NCI-H524 treated with DMSO at 0.1 percent for 48 hours (cell line): ENCODE measurements at regions not wholly inside any gene's neighbourhood (a gene's known extent, or its start where the extent isn't known, plus 50 kb on each side); places are given as distances from the start of the nearest gene placed in this dataset.

Source experiments
- DNase-seq: peaks from one replicate; lab custom pipeline; 2025; lab: John Stamatoyannopoulos, UW

DNA sequence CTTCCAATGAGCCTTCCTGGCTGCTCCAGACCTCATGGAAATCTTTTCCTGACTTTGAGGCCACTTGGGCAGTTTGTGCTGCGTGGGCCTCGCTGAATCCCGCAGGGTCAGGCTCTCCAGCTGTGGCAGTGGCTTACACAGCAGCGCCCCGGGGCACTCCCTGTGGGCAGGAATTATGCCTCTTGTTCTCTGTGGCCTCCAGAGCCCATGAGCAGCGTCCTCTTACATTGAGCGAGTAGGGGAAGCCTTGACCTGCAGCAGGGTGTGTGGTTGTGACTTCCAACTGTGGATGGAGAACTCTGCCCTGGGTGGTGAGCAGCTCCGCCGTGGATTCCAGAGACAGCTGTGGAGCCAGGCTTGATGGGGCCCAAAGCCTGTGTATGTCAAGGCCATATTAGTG, 180.8 kb downstream of the GLI2 start:
- no peak for DNase-seq

DNA sequence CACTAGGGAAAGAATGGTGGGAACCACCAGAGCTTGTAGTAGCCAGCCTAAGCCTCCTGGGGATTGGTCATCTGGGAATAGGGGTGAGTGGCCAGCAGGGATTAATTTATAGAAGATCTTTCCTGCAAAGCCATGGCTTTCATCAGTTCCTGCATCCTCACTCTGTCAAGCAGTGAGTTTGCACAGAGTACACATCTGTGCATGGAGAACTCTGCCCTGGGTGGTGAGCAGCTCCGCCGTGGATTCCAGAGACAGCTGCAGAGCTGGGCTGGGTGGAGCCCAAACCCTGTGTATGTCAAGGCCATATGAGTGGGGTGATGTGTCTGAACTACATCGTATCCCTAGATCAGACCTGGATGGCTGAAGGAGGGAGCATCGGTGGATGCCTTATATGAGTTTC, 182.2 kb downstream of the GLI2 start:
- no peak for DNase-seq

DNA sequence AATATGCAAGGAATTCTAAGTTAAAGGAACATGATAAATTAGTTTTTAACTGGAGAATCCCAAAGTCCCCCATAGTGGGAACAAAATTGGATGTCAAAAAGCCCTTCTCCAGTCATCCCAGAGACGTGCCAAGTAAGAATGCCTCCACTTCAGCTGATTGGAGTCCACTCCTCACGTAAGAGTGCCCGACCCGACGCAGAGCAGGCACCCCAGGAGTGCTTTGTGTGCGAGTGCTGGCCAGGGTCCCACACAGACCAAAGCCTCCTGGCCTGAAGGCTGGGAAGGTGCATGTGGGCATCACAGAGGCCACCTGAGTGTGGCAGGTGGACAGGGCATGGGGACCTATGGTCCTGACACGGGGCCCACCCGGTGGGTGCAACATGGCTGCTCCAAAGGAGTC, 183.5 kb downstream of the GLI2 start:
- DNase-seq = no peak

DNA sequence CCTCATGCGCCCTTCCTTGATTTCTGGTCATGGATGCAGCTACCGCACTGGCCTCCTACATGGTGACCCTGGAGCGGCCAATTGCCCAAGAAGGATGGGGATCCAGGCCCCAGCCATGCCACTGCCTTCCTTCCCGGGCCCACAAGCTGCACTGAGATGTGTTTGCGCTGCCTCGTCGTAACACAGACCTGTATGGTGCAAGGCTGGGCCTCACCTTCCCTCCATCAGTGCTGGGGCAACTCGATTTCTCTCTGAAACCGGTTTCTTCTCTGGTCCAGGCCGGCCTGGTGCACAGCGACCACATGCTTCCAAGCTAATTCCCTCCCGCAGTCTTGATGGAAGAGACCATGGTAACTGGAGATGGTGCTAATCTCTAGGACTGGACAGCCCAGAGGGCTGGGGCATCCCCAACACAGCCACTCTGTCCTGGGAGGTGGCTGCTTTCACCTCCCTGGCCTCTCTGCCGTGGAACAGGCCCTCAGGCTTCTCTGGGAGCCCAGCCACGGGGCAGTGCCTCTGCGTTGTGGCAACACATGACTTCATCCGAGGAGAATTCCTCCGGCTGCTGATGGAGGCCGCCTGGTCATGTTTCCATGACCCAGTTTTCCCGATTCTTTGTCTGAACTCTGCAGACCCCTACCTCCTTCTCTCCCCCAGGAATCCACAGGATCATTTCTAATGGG, 184.2 kb downstream of the GLI2 start:
- no peak for DNase-seq

- DNase-seq = no peak
Measured at GRCh38 chr2:120920454-120921148, 184.9 kb downstream of the GLI2 start.

GRCh38 chr2:120921457-120921856, 185.8 kb downstream of the GLI2 start:
- no peak for DNase-seq

- DNase-seq = no peak
Measured at GRCh38 chr2:120922571-120923332, 187.1 kb downstream of the GLI2 start.

GRCh38 chr2:120923426-120923825, 187.8 kb downstream of the GLI2 start:
- no peak for DNase-seq

- no peak for DNase-seq
Measured at GRCh38 chr2:120924924-120925323, 189.3 kb downstream of the GLI2 start.

GRCh38 chr2:120926463-120927264, 191.0 kb downstream of the GLI2 start:
- DNase-seq = no peak

GRCh38 chr2:120927265-120927628, 191.6 kb downstream of the GLI2 start:
- DNase-seq = no peak

GRCh38 chr2:120929829-120930228, 194.2 kb downstream of the GLI2 start:
- no peak for DNase-seq

GRCh38 chr2:120930236-120930635, 194.6 kb downstream of the GLI2 start:
- no peak for DNase-seq

DNA sequence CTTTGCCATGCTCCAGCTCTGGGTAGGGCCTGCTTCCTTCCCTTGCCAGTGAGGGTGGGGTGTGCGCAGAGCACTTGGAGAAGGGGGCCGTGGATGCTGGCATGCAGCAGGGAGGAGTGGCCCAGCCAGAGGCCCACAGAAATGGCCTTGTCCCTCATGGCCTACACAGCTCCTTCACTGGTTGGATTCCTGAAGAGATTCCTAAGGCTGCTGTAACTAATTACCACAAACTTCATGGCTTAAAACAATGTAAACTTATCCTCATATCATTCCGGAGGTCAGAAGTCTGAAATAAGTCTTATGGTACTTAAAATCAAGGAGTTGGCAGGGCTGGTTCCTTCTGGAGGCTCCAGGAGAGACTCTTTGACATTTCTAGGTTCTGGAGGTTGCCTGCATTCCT, 195.2 kb downstream of the GLI2 start:
- DNase-seq = no peak

GRCh38 chr2:120932472-120932871, 196.8 kb downstream of the GLI2 start:
- DNase-seq = no peak

- no peak for DNase-seq
Measured at GRCh38 chr2:120932881-120933280, 197.2 kb downstream of the GLI2 start.

DNA sequence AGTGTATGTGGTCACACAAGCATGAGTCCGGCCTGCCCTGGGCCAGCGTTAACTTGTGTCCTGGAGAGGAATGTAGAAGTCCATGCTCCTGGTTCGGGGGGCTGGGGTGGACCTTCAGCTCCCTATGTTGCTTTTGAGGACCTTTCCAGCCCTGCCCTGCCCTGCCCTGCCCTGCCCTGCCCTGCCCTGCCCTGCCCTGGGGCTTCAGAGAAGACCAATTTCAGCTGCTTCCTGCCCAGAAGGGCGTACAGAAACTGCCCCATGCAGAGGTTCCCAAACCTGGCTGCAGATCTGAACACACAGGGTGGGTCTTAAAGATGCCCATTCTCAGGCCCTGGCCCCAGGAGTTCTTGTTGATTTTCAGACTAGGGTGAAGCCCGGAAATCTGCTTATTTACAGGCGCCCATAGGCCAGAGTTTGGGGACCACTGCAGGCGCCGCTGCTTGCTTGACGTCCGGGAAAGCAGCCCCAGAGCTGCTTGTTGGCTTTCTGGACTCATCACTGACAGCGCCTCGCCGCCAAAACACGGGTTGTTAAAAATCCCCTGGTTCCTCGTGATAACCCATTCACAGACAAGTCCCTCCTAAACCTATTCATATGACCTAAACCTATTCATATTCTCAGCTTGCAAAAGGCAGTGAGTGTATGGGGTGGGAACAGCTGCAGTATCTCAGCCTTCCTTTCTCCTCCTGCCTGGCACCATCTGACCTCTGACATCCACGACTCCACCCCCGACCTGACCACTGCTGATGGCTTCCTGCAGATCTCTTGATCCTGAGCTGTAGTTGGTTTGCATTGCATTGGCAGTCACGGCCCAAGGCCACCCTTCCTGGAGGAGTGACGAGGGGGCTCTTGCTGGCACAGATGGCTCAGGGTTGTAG, 198.3 kb downstream of the GLI2 start:
- DNase-seq = no peak

GRCh38 chr2:120934574-120935338, 199.1 kb downstream of the GLI2 start:
- no peak for DNase-seq

GRCh38 chr2:120935339-120936313, 200.0 kb downstream of the GLI2 start:
- no peak for DNase-seq
